COLO668 (cell line): ENCODE measurements at regions not wholly inside any gene's neighbourhood (a gene's known extent, or its start where the extent isn't known, plus 50 kb on each side); places are given as distances from the start of the nearest gene placed in this dataset.
"Not testable (repeated sequence)": the region's sequence is repeated elsewhere in the genome, so short reads cannot be mapped to it uniquely, and the experiment has no call there.

ENCODE experiments used
- DNase-seq: peaks from one replicate; lab custom pipeline; 2025; ENCODE audit not compliant: unreplicated experiment; lab: John Stamatoyannopoulos, UW

DNA sequence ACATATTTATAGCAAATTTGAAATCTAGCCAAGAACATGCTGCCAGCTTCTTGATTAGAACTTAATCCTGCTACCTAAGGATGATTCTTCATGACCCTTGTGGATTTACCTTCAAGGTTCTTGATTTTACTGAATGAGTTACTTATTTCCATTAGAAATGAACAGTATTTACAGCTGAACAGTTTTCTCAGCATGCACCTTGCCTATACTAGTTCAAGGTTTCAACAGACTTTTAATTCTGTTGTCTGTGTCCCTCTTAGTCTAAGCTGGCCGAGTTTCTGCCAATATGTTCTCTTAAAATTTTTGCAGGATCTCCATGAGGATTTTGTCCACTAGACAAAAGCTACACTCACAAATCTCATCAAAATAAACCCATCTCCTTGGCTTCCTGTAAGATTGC, 188.8 kb upstream of the ST8SIA4 start:
- no peak for DNase-seq

DNA sequence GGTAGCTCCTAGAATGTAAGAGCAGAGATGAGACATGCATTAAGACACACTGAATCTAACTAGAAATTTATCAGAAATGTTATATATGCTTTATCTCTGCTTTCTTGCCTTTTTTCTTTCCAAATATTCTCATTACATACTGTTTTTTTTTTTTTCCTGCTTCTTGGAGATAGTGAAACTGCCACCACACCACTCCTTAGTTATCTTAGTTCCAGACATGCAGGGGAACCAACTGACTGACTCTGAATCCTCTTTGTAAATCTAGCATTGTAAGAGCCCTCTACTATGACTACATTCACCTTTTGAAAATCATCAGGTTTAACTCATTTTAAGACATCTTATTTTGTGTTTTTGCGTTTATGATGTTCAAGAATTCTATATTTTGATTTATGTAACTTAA, 181.3 kb upstream of the ST8SIA4 start:
- no peak for DNase-seq

GRCh38 chr5:101080462-101081240, 177.6 kb upstream of the ST8SIA4 start:
- DNase-seq: no peak

DNA sequence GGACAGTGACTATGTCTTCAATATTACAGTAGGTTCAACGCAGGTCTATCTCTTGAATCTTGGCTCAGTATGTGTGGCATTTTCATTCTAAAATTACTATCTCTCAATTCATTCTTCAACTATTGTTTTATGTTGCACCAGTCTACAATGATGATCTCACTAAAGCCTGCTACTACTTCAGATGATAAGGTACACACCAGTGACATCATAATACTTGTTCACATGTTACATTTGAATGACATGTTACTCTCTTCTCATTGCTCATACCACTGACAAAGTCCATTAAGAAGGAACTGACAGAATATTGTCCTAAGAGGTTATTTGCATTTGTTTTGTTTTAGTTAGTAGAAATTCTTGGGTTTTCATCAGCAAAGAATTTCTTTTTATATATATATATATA, 165.2 kb upstream of the ST8SIA4 start:
- DNase-seq: no peak

DNA sequence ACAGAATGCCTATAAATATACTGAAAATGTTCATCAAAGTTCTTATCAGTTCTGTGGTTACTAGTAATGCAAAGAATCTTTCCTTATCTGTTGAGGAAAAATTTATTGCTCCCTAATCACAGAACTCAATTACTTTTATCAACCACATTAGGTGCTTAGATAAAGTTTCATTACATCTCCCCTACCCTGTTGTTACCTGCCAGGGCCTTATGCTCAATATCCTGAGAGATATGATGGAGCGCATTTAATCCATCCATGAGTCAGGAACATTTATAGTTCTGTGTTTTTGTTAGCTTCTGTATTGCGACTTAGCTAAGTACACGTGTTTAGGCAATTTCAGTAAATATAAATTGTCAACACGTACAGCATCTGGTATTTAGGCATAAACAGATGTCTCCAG, 164.3 kb upstream of the ST8SIA4 start:
- no peak for DNase-seq

DNA sequence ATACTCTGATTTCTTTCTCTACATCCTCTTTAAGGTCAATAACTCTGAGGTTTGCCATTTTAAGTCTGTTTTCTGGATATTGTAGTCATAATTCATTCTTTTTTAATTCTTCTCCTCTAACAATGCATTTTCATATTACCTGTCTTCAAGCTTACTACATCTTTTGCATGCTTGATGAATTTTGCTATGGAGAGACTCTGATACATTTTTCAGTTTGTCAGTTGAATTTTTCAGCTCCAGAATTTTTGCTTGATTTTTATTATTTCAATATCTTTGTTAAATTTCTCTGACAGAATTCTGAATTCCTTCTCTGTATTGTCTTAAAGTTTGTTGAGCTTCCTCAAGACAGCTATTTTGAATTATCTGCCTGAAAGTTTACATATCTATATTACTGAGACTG, 159.8 kb upstream of the ST8SIA4 start:
- DNase-seq: no peak

GRCh38 chr5:101047181-101047580, 144.1 kb upstream of the ST8SIA4 start:
- no peak for DNase-seq

DNA sequence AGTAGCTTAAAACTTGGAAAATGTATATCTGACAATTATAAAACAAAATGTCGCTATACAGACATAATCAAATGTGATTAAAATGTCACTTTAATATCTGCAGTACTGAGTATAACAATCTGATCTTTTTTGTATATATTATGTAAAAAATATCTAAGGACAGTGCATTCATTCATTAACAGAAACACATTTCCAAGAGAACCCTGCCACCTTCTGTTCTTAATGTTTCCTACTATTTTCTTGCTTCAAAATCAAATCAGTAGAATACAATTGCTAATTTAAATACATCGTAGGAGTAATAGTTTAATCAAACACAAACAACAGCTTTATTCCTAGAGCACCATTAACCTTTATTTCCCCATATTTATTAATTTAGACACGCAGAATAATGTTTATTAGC, 142.6 kb upstream of the ST8SIA4 start:
- DNase-seq: no peak

DNA sequence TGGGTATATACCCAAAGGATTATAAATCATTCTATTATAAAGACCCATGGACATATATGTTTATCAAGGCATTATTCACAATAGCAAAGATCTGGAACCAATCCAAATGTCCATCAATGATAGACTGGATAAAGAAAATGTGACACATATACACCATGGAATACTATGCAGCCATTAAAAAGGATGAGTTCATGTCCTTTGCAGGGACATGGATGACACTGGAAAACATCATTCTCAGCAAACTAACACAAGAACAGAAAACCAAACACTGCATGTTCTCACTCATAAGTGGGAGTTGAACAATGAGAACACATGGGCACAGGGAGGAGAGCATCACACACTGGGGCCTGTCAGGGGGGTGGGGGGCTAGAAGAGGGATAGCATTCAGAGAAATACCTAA, 136.9 kb upstream of the ST8SIA4 start:
- not testable (repeated sequence) for DNase-seq

- no peak for DNase-seq
Measured at GRCh38 chr5:101036778-101037177, 133.7 kb upstream of the ST8SIA4 start.

DNA sequence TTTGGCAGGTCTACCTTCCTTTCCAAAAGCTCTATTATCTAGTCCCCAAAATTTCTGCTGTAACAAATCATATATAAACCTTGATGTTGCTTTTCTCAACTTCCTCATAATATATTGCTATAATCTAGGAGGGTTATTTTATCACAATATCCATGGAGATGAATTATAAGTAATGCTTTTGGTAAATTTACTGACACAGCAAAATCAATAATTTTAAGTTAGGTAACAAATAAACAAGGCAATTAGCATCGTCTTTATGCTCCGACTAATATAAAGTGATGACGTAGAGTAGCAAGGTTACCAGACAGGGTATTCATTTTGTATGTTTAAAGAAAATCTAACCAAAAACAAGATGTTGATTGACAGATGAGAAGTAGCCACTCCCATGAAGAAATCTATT, 132.3 kb upstream of the ST8SIA4 start:
- DNase-seq: no peak

- DNase-seq: no peak
Measured at GRCh38 chr5:101024299-101024698, 121.2 kb upstream of the ST8SIA4 start.

DNA sequence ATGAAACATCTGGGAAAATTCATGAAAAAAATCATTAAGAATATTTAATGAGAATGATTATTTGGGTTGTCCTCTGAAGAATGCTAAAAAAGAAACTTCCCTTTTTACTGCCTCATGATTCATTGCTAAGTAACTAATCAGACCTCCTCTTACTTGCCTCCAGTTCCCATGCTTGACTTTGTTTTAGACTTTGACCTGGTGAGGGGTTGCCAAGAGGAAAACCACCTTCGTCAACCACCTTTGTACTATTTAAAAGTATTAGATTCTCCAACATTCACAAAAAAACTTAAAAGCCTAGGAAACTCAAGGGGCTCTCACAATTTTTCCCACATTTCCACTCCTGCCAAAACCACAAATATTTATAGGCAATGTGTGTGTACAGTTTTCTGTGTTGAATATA, 115.2 kb upstream of the ST8SIA4 start:
- no peak for DNase-seq

GRCh38 chr5:101012880-101013279, 109.8 kb upstream of the ST8SIA4 start:
- DNase-seq: no peak

GRCh38 chr5:101009758-101010519, 106.9 kb upstream of the ST8SIA4 start:
- no peak for DNase-seq

- no peak for DNase-seq
Measured at GRCh38 chr5:100992354-100992753, 89.3 kb upstream of the ST8SIA4 start.

DNA sequence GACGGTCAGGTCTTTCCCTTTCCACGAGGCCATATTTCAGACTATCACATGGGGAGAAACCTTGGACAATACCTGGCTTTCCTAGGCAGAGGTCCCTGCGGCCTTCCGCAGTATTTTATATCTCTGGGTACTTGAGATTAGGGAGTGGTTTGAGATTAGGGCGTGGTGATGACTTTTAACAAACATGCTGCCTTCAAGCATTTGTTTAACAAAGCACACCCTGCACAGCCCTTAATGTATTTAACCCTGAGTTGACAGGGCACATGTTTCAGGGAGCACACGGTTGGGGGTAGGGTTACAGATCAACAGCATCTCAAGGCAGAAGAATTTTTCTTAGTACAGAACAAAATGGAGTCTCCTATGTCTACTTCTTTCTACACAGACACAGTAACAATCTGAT, 80.5 kb upstream of the ST8SIA4 start:
- not testable (repeated sequence) for DNase-seq

- DNase-seq: no peak
Measured at GRCh38 chr5:100974082-100974481, 71.0 kb upstream of the ST8SIA4 start.

DNA sequence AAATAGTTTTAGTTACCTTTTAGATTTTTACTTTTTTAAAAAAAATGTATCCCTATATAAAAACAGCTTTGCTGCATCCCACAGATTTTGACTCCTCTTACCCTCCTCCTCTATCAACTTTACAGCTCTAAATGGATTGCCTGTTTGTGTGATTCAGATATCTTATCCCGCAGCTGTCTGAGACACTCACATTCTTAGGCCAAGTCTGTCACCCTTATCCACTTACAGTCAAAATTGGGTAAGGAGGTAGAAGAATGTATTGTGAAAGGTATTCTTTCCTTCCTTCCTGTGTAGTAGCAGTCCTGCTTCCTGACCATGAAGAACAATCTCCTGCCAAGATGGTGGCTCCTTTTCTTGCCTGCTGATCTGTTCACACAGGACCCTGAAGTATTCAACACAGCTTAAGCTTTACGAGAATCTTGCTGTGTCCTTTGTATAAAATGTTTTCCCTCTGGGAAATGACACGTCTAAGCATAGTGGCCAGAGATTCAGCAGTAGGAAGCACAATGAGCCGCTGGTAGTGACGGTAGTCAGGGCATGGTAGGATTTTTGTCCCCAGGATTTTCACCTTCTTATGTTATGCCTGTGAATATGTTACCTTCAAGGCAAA, 67.7 kb upstream of the ST8SIA4 start:
- DNase-seq: no peak

DNA sequence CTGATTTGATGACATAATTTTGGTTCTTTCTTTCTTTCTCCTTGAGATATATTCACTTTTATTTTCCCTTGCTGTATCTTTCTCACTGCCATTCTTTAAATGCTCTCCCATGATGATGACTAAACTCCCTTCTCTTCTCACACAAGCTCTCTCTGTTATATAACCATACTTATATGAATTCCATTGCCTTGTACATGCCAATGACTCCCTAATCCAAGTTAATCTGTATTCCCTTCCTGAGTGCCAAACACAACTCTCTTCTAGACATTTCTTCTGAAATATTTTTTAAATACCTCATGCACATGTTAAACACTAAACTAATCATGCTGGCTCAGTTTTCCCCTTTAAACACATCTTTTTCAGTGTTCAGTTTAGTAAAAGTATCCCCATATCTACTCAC, 62.2 kb upstream of the ST8SIA4 start:
- no peak for DNase-seq
